EH (cell line): ENCODE measurements at regions not wholly inside any gene's neighbourhood (a gene's known extent, or its start where the extent isn't known, plus 50 kb on each side); places are given as distances from the start of the nearest gene placed in this dataset.

Experiments
- DNase-seq: peaks from one replicate; pipeline ENCODE4 v3.0.0-alpha.2; 2015; ENCODE audit warnings: low read depth

GRCh38 chr11:92276773-92277172 lies 52.2 kb downstream of the FAT3 start:
- DNase-seq = peak; percentile 67

GRCh38 chr11:92277871-92278270 lies 53.3 kb downstream of the FAT3 start:
- peak; percentile 59 for DNase-seq

DNA sequence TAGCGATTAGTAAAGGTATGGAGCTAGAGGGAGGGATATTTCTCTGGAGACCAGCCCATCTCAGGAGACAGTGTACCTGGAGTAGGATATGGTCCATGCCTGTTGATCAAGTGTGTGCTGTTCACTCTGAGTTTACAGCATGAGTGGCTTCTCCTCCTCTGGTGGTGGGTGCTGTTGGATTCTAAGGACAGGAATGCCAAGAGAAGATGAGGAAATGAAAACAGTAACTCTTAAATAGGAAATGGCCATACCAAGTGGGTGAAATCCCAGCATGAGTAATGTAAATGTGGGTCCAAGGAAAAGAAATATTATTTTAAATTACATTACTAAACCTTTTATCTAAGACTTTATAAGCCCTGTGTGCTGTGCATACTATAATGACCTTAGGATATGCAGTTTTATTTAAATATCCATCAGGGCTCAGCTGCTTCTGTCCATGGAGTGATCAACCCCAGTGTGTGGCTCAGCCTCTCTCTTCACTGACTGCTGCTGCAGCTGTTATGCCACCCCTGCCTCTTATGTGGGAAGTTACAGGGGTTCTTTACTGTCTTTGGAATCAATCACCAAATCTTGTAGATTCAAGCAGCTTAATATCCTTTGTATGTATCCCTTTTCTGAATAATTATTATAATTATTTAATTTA lies 54.3 kb downstream of the FAT3 start:
- DNase-seq = peak; percentile 42

- no peak for DNase-seq
Measured at GRCh38 chr11:92284107-92284506, 59.5 kb downstream of the FAT3 start.

- peak; percentile 31 for DNase-seq
Measured at GRCh38 chr11:92284558-92284957, 59.9 kb downstream of the FAT3 start.

DNA sequence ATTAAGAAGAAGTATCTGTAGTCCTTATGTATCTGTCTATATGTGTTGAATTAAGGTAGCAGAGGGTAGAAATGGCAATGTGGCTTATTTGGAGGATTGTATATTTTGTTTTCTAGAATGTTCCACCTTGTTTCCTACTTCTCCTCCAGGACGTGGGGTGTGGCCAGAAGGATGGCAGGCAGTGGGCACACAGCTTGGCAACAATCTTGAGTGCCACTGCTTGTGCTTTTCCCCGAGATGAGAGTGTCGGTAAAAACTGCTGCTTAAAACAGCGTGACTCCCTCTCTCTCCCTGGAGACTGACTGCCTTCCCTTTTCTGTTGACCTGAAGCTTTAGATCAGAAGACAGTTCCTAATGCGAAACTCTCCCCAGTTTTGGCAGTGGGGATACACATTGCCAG lies 61.2 kb downstream of the FAT3 start:
- no peak for DNase-seq

DNA sequence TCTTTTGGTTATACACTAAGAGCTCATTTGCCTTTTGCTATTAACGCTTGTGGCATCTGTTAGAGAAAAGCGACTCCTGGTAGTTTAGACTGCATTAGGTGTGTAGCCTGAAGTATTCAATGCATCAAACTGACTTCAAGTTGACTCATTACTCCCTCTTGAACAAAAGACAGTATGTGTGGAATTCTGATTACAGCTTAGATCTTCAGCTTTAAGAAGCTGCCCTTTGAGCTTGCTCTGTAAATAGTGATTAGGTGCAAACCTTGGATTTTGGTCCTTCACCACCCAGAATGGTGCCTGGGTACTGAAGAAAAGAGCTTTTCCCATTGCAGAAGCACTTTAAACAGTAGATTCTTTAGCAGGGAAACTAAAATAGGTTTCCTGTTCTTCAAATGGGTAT lies 62.1 kb downstream of the FAT3 start:
- DNase-seq = no peak

DNA sequence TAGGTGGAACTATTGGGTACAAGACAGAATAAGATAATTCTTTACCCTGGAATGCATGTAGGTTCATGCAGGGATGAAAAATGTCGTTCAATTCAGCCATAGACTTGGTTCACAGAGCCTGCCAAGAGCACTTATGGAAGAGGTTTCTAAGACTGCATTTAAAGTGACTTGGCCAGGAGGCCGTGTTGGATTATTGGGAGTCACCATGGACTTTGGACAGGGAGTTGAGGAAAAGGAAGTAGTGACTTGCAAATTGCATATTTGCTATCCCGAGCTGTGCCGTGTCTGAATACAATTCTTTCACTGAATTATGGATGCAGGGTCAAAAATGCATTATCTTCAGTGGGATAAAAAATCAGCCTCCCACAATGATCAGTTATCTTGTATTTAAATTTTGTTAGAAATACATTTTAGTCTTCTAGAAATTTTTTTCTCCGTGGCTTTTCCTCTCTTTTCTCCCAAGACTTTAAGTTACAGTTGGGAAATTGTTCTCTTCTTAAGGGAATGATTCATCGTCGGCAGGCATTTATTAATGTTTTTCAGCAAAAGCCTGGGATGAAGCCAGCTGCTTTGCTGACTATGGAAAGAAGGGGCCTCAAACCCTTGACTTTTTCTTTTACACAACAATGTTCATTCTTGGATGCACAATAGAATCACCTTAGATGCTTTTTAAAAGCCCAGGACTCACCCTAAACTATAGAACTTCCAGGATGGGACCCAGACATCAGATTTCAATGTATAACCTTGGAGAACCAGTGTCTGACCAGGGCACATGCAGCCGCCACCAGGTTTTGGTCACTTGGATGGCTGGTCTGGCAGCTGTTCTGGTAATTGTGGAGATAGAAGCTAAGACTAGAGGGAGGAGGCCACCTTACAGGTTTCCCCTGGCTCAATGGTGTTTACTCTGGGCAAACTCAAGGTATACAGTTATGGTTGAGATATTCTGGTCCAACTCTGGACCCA lies 70.8 kb downstream of the FAT3 start:
- DNase-seq = peak; percentile 77

- peak; percentile 88 for DNase-seq
Measured at GRCh38 chr11:92296138-92296515, 71.5 kb downstream of the FAT3 start.

GRCh38 chr11:92297567-92298553 lies 73.2 kb downstream of the FAT3 start:
- no peak for DNase-seq

GRCh38 chr11:92300876-92301275 lies 76.3 kb downstream of the FAT3 start:
- DNase-seq = no peak

DNA sequence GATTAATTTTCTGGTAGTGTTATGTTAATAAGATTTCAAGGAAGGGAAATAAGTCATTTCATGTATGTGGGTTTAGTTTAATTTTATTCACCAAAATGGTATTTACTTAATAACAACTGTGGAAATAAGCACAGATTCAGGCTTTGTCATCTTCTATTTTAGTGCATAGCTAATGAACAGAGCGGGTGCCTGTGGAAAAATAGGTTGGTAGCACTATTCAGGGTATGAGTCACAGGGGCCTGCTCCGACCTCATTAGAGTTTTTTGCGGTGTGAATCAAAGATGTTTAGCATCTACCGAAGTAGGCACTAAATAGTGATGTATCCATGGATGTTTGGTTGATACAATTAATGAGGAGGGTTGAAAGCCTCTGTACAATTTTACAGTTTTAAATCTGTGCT lies 78.2 kb downstream of the FAT3 start:
- peak; percentile 86 for DNase-seq

DNA sequence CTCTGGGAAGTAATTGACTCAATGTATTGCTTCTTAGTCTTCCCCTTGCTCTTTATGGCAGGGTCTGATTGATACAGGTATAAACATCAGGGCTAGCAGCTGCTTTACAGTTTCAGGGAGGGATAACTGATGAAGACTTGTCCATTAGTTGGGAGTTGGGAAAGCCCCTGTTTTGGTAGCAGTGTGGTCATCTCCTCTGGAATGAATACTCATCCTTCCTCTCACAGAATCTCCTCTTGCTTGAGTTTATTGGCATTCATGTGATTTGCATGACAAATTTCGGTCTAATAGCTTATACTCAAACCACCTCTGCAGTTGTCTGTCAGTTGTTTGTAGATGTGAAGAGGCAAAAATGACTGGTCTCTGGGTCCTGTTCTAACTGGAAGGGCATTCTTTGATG lies 79.7 kb downstream of the FAT3 start:
- DNase-seq = peak; percentile 62

DNA sequence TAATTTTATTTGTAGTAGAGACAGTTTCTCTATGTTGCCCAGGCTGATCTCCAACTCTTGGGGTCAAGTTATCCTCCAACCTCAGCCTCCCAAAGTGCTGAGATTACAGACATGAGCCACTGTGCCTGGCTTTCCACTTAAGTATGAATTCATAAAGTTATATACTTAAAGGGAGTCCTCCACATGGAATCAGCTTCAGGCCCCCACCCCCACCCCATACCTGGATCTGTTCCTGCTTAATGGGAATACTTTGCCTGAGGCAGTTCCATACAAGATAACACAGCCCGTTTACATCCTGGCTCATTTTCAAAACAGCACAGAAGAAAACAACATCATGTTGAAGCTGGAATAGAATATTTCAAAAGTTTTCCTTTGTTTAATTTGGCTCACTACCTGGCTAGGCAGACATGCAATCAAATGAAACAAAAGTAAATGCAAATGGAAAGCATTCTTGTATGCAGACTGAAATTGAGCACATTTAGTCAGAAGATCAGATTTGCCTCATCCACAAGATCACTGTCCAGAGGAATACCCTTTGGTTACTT lies 82.4 kb downstream of the FAT3 start:
- peak; percentile 18 for DNase-seq

DNA sequence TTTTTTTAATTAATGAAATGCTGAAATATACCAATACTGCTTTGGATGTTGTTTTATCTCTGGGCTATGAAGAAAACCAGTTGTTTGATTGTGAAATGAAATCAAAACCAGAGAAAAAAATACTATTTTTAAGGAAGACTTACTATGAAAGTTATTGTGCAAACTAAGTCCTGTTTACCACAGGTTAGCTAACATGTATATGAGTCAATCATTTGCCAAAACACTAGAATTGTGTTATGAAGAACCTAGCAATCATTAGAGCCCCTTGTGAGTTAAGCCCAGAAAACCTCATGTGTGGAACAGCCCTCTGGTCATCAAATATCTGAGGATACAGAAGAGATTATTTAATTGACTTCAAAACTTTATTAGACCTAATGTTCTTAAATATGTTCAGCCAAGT lies 83.7 kb downstream of the FAT3 start:
- DNase-seq = no peak

DNA sequence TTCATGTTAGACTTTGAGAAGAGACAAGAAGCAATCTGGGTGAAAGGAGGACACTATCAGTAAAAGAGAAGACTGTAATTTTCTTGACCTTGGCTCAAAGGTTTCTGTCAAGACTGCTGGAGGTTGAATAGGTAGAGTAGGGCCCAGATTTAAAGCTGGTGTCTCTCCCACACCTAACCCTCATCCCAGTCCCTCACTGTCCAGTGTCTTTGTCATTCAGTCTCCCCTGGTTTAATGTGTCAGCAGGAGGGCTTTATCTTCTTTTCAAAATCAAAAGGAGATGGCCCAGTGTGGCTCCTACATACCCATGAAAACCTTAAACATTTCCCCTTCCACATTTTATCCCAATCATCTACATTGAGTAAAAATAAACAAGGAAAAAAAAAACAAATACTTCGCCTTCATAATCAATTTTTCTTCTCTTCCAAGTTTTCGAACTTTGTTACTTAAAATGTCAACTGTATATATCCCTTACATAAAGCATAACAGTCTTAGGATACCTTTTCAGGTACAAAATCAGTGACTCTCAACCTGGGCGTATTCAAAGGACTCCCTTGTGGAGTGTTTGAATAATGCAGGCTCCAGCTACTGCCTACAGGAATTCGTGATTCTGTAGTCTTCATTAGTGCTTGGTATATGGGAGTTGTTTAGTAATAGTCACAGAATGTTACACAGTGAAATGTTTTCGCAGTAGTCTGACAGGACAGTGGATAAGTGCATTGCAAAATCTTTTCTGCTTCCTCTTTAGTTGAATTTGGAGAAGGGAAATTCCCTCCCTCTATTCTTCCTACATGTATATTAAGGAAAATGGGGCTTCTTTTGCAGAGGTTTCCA lies 87.2 kb downstream of the FAT3 start:
- DNase-seq = peak; percentile 18

- DNase-seq = peak; percentile 35
Measured at GRCh38 chr11:92313784-92314183, 89.2 kb downstream of the FAT3 start.

DNA sequence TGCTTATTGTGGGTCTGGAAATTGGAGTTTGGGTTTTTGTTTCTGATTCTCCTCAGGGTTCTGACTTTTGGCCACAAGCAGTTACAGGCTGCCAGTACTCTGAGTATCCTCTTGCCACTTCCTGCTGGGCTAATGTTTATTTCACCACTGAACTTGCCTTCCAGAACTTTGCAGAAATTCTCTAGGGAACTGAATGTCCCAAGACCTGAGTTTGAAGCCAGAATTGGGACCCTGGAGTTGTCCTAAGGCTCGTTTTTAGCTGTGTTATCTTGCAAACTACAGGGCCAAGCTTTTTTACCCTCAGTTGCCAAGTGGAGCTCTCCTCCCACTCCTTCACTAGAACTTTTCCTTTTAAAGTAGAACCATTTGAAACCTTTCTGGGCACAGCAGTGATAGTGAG lies 89.9 kb downstream of the FAT3 start:
- peak; percentile 57 for DNase-seq

GRCh38 chr11:92316106-92316809 lies 91.6 kb downstream of the FAT3 start:
- DNase-seq = no peak

- DNase-seq = no peak
Measured at GRCh38 chr11:92317222-92317621, 92.6 kb downstream of the FAT3 start.
